Breast epithelium (tissue), 4 donors: ENCODE measurements at regions not wholly inside any gene's neighbourhood (a gene's known extent, or its start where the extent isn't known, plus 50 kb on each side); places are given as distances from the start of the nearest gene placed in this dataset.

Experiments used
- DNase-seq, 2 donors: peaks; one replicate each; pipeline ENCODE4 v3.0.0-alpha.2; 2019; ENCODE audit warnings: low spot score in 2 of 2
- H3K27ac ChIP-seq, 2 donors: fragments of 200-600 bp; sonication (generic) in 1 of 2; one replicate each; pipeline ENCODE4 v1.5.1; 2016 to 2019; ENCODE audit warnings: mild to moderate bottlenecking in 1 of 2
- H3K27me3 ChIP-seq, 2 donors: fragments of 200-600 bp; sonication (generic) in 1 of 2; one replicate each; pipeline versions ENCODE4 v1.5.1 to v1.6.0; 2017 to 2019; ENCODE audit warnings: control low read depth in 1 of 2, mild to moderate bottlenecking in 1 of 2
- H3K36me3 ChIP-seq: fragments of 200-600 bp; one replicate; pipeline ENCODE4 v1.5.1; 2019
- H3K4me1 ChIP-seq, 2 donors: fragments of 200-600 bp; sonication (generic); one replicate each; pipeline ENCODE4 v1.5.1; 2016 to 2019; ENCODE audit warnings: control low read depth in 1 of 2
- H3K4me3 ChIP-seq, 3 donors: fragments of 200-600 bp; sonication (generic); 1 replicate in 2 of 3; 2 replicates in 1 of 3; pipeline ENCODE4 v1.5.1; 2016 to 2019; ENCODE audit warnings: mild to moderate bottlenecking in 3 of 3, moderate library complexity in 2 of 3
- H3K9me3 ChIP-seq, 2 donors: fragments of 200-600 bp; sonication (generic) in 1 of 2; one replicate each; pipeline ENCODE4 v1.5.1; 2016 to 2019; ENCODE audit warnings: control low read depth in 1 of 2
- CTCF ChIP-seq, 3 donors: fragments of 450-650 bp; IDR thresholded peaks; one replicate each; pipeline ENCODE4 v1.5.1; 2016 to 2017; ENCODE audit warnings: antibody characterized with exemption in 3 of 3, mild to moderate bottlenecking in 3 of 3, moderate library complexity in 3 of 3
- POLR2A ChIP-seq: fragments of 450-650 bp; IDR thresholded peaks from one replicate; pipeline ENCODE4 v1.6.1; 2016; ENCODE audit warnings: antibody characterized with exemption, mild to moderate bottlenecking, moderate library complexity
- POLR2AphosphoS5 ChIP-seq, 3 donors: sonication (generic); formaldehyde crosslinking; IDR thresholded peaks; one replicate each; pipeline ENCODE4 v1.6.1; 2017; ENCODE audit warnings: antibody characterized with exemption in 3 of 3
- intact Hi-C: fragments of 100-400 bp; cut with DNase I; formaldehyde crosslinking; loops from one replicate; pipeline ENCODE4 v1.15.1; 2023; ENCODE audit warnings: low total_unique reads

GRCh38 chr6:134529921-134530320 is 212.0 kb upstream of the SGK1 start:
- Histone ChIP-seq H3K27me3 (no peaks in the 10 kb centered on the region), H3K4me3 (no peak overlapping the region), H3K9me3 (no peaks in the 10 kb centered on the region), H3K4me1 (no peaks in the 10 kb centered on the region), H3K27ac (no peak overlapping the region), H3K36me3 (no peaks in the 10 kb centered on the region)
- no peak for DNase-seq
- intact Hi-C loops = no loop called here
- TF ChIP-seq POLR2AphosphoS5 (IDR thresholded peaks at IDR 0.05) (no peak), POLR2A (no peak), CTCF (IDR thresholded peaks at IDR 0.05) (no peak)

GRCh38 chr6:134529305-134529704 is 211.4 kb upstream of the SGK1 start:
- Histone ChIP-seq H3K27me3 (no peaks in the 10 kb centered on the region), H3K27ac (no peak overlapping the region), H3K9me3 (no peaks in the 10 kb centered on the region), H3K4me1 (no peaks in the 10 kb centered on the region), H3K4me3 (no peak overlapping the region), H3K36me3 (no peaks in the 10 kb centered on the region)
- no peak for DNase-seq
- intact Hi-C loops = no loop called here
- TF ChIP-seq CTCF (IDR thresholded peaks at IDR 0.05) (no peak), POLR2A (no peak), POLR2AphosphoS5 (IDR thresholded peaks at IDR 0.05) (no peak)

GRCh38 chr6:134527108-134527787 is 209.3 kb upstream of the SGK1 start:
- Histone ChIP-seq H3K36me3 (no peaks in the 10 kb centered on the region), H3K27ac (no peak overlapping the region), H3K4me1 (no peaks in the 10 kb centered on the region), H3K27me3 (no peaks in the 10 kb centered on the region), H3K9me3 (no peaks in the 10 kb centered on the region), H3K4me3 (no peak overlapping the region)
- no peak for TF ChIP-seq POLR2A
- TF ChIP-seq CTCF (IDR thresholded peaks at IDR 0.05) = no peak
- no peak for TF ChIP-seq POLR2AphosphoS5 (IDR thresholded peaks at IDR 0.05)
- intact Hi-C loops = no loop called here
- no peak for DNase-seq

- Histone ChIP-seq H3K4me3 (no peak overlapping the region), H3K27me3 (no peaks in the 10 kb centered on the region), H3K9me3 (no peaks in the 10 kb centered on the region), H3K4me1 (no peaks in the 10 kb centered on the region), H3K36me3 (no peaks in the 10 kb centered on the region), H3K27ac (peak overlapping the region in 1 of 2 donors; percentile 54)
- no peak for TF ChIP-seq CTCF (IDR thresholded peaks at IDR 0.05)
- TF ChIP-seq POLR2AphosphoS5 (IDR thresholded peaks at IDR 0.05) = no peak
- no peak for TF ChIP-seq POLR2A
- DNase-seq = no peak
- intact Hi-C loops = no loop called here
Measured at GRCh38 chr6:134525190-134525868, 207.4 kb upstream of the SGK1 start.

GRCh38 chr6:134523903-134524650 is 206.2 kb upstream of the SGK1 start:
- Histone ChIP-seq H3K27ac (peak overlapping the region; percentile 45 to 54), H3K36me3 (no peaks in the 10 kb centered on the region), H3K4me3 (no peak overlapping the region), H3K4me1 (no peaks in the 10 kb centered on the region), H3K27me3 (no peaks in the 10 kb centered on the region), H3K9me3 (no peaks in the 10 kb centered on the region)
- TF ChIP-seq POLR2A = no peak
- TF ChIP-seq CTCF (IDR thresholded peaks at IDR 0.05) = no peak
- TF ChIP-seq POLR2AphosphoS5 (IDR thresholded peaks at IDR 0.05) = peak in 1 of 3 donors; percentile 54
- peak in 1 of 2 donors; percentile 53 for DNase-seq
- intact Hi-C loops = no loop called here
